Common myeloid progenitor, CD34-positive (primary cell): ENCODE measurements at regions not wholly inside any gene's neighbourhood (a gene's known extent, or its start where the extent isn't known, plus 50 kb on each side); places are given as distances from the start of the nearest gene placed in this dataset.
"Not testable (repeated sequence)": the region's sequence is repeated elsewhere in the genome, so short reads cannot be mapped to it uniquely, and the experiment has no call there.

Experiments used
- CTCF ChIA-PET: fragments of 350-600 bp; sonication (Branson Sonifier 250); formaldehyde crosslinking; loops from one replicate; lab custom pipeline; 2021; ENCODE audit warnings: antibody characterized with exemption; lab: Charles Lee
- POLR2A ChIA-PET: fragments of 350-600 bp; sonication (Branson Sonifier 250); formaldehyde crosslinking; loops from one replicate; lab custom pipeline; 2021; ENCODE audit warnings: antibody characterized with exemption; lab: Charles Lee
- DNase-seq, 3 donors: peaks; one replicate each; pipeline versions ENCODE4 v3.0.0 to v3.0.0-alpha.2; 2013
- H3K27ac ChIP-seq, 2 experiments: 1 replicate in 1 of 2; 2 replicates in 1 of 2; pipeline ENCODE4 v1.7.0; 2013; ENCODE audit warnings: inconsistent platforms in 2 of 2, low read length in 2 of 2, mild to moderate bottlenecking in 2 of 2, low read depth in 1 of 2, moderate library complexity in 1 of 2; ENCODE audit not compliant: severe bottlenecking in 2 of 2, insufficient read depth in 1 of 2, poor library complexity in 1 of 2
- H3K27me3 ChIP-seq, 5 experiments: replicated peaks in 2 of 5; 1 replicate in 3 of 5; 2 replicates in 2 of 5; pipeline versions ENCODE4 v1.6.1 to v1.7.0; 2013; ENCODE audit warnings: low read length in 4 of 5, mild to moderate bottlenecking in 2 of 5, moderate library complexity in 2 of 5, inconsistent platforms in 1 of 5; ENCODE audit not compliant: insufficient read depth in 5 of 5, control insufficient read depth in 4 of 5
- H3K36me3 ChIP-seq, 4 experiments: 1 replicate in 2 of 4; 2 replicates in 2 of 4; pipeline versions ENCODE4 v1.6.1 to v1.7.0; 2013; ENCODE audit warnings: low read length in 3 of 4, control low read depth in 1 of 4, mild to moderate bottlenecking in 1 of 4; ENCODE audit not compliant: control insufficient read depth in 4 of 4, insufficient read depth in 4 of 4
- H3K4me1 ChIP-seq, 4 experiments: 1 replicate in 3 of 4; 2 replicates in 1 of 4; pipeline versions ENCODE4 v1.6.1 to v1.7.1; 2013; ENCODE audit warnings: low read length in 3 of 4, mild to moderate bottlenecking in 3 of 4, control low read depth in 1 of 4, inconsistent platforms in 1 of 4, moderate library complexity in 1 of 4; ENCODE audit not compliant: control insufficient read depth in 4 of 4, insufficient read depth in 4 of 4; ENCODE audit errors: control extremely low read depth in 1 of 4
- H3K4me3 ChIP-seq, 7 experiments: 1 replicate in 4 of 7; 2 replicates in 3 of 7; pipeline versions ENCODE4 v1.5.1 to v1.7.0; 2013; ENCODE audit warnings: mild to moderate bottlenecking in 7 of 7, low read length in 6 of 7, moderate library complexity in 6 of 7, inconsistent platforms in 2 of 7, low read depth in 2 of 7, control low read depth in 1 of 7; ENCODE audit not compliant: insufficient read depth in 4 of 7, control insufficient read depth in 1 of 7; ENCODE audit errors: extremely low read depth in 1 of 7
- H3K9me3 ChIP-seq, 5 experiments: 1 replicate in 4 of 5; 2 replicates in 1 of 5; pipeline versions ENCODE4 v1.6.1 to v1.7.1; 2013; ENCODE audit warnings: low read length in 4 of 5, mild to moderate bottlenecking in 2 of 5, inconsistent platforms in 1 of 5, low read depth in 1 of 5, moderate library complexity in 1 of 5; ENCODE audit not compliant: control insufficient read depth in 4 of 5, insufficient read depth in 2 of 5; ENCODE audit errors: control extremely low read depth in 1 of 5
- WGBS: methylation state at CpG from one replicate; pipeline ENCODE4 v1.1.5; 2013; ENCODE audit not compliant: insufficient coverage; 5-methylcytosine and 5-hydroxymethylcytosine counted together

DNA sequence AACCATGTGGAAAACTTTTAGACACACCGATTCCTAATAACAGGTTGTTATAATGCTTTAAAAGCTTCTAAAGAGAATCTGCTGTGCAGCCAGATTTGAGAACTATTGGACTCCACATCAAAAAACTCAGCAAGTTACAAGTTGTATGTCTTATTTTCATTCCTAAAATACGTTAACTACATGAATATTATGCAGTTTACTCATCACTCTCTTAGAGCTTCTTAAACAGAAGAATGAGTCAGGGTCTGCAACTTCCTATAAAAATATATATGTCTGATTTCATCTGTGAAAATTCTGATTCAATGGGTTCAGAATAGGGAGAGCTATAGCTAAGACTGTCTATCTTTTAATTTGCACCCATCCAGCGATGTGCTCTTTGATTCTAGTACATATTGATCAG, 244.2 kb upstream of the EPHA3 start:
- no peak overlapping the region for H3K4me3 ChIP-seq
- no peaks in the 10 kb centered on the region for H3K36me3 ChIP-seq
- no peaks in the 10 kb centered on the region for H3K9me3 ChIP-seq
- WGBS, result no CpG with 5 or more reads among the region's 3 CpGs
- ChIA-PET CTCF (no interaction called here), POLR2A (no interaction called here)
- H3K4me1 ChIP-seq, result no peaks in the 10 kb centered on the region
- H3K27me3 ChIP-seq, result no peaks in the 10 kb centered on the region
- H3K27ac ChIP-seq, result no peak overlapping the region
- no peak for DNase-seq

DNA sequence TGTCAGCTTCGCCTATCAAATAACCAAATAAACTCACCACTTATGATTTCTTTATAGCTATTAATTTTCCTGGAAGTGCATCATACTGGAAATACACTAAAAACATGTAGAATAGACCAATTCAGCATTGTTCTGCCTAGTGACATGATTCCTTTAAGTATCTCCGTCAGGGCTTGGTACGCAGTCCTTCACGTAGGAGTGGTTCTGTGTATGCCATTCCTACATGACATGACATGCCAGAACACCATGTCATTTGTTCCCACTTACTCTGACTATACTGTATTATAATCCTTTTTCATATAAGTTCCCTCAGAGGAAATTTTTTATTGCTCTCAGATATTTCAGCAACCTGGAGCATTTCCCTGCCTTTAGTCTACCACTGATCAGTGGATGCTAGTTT, 230.7 kb upstream of the EPHA3 start:
- no peaks in the 10 kb centered on the region for H3K36me3 ChIP-seq
- H3K9me3 ChIP-seq, result no peaks in the 10 kb centered on the region
- no peaks in the 10 kb centered on the region for H3K27me3 ChIP-seq
- ChIA-PET POLR2A (no interaction called here), CTCF (no interaction called here)
- no peak overlapping the region for H3K27ac ChIP-seq
- no peaks in the 10 kb centered on the region for H3K4me1 ChIP-seq
- WGBS, result 100% methylated on average over 3 of the region's 4 CpGs
- H3K4me3 ChIP-seq, result no peak overlapping the region
- no peak for DNase-seq

DNA sequence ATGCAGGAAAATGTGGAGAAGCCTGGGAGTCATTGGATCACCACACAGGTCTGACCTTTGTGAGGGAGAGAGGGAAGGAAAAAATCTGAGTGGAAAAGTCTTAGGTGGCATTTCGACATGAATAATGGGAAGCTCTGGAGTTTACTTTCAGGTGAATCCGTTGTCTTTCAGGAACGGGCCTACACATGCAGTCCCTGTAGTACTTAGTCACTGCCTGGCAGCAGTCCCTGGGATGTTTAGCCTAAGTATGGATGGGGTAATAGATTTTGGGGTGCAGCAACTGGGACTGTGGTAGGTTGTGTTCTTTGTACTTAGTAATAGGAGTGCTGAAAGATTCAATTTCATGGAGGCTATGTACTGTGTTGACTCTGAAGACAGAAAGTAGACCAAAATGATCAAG, 227.5 kb upstream of the EPHA3 start:
- Histone ChIP-seq H3K4me1 (no peaks in the 10 kb centered on the region), H3K4me3 (no peak overlapping the region), H3K36me3 (no peaks in the 10 kb centered on the region), H3K27me3 (no peaks in the 10 kb centered on the region), H3K9me3 (no peaks in the 10 kb centered on the region), H3K27ac (no peak overlapping the region)
- ChIA-PET CTCF (no interaction called here), POLR2A (no interaction called here)
- DNase-seq, result no peak
- 93% methylated on average over 3 of the region's 3 CpGs for WGBS

DNA sequence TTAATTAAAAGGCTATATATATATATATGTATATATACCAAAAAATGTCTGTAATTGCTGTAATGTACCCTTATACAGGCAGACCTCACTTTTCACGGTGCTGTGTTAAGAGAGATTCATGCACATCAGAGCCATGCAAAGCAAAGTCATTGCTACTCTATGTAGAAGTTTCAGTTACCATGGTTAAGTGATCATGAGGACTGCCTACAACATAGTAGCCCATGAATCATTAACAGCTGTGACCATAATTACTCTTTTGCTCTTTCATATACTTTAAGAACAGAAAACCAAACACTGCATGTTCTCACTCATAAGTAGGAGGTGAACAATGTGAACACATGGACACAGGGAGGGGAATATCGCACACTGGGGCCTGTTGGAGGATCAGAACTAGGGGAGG, 225.3 kb upstream of the EPHA3 start:
- CTCF ChIA-PET, result no interaction called here
- no peak overlapping the region for H3K27ac ChIP-seq
- no peaks in the 10 kb centered on the region for H3K36me3 ChIP-seq
- no peaks in the 10 kb centered on the region for H3K27me3 ChIP-seq
- no peaks in the 10 kb centered on the region for H3K9me3 ChIP-seq
- H3K4me1 ChIP-seq, result no peaks in the 10 kb centered on the region
- WGBS, result 100% methylated on average over 1 of the region's 2 CpGs
- DNase-seq, result no peak
- POLR2A ChIA-PET, result no interaction called here
- no peak overlapping the region for H3K4me3 ChIP-seq

DNA sequence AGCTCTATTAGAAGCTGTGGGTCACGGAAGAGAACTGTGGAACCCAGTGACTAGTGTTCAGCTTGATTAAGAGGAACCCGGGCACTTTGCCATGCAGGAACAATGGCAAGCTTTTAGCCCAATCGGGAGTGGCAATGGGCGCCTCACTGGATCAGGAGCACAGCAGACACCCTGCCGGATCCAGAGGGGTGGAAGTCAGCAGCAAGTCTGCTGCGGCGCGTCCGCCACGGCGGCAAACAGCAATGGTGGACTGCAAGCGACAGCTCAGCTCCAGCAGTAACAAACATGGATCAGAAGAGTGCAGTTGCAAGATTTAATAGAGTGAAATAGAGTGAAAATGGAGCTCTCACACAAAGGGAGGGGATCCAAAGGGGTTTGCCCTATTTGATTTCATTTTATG, 220.8 kb upstream of the EPHA3 start:
- H3K4me1 ChIP-seq, CTCF ChIA-PET, H3K27me3 ChIP-seq, H3K27ac ChIP-seq, H3K9me3 ChIP-seq, POLR2A ChIA-PET, DNase-seq, H3K4me3 ChIP-seq, H3K36me3 ChIP-seq: not testable (repeated sequence)
- WGBS, result 97% methylated on average over 12 of the region's 12 CpGs

DNA sequence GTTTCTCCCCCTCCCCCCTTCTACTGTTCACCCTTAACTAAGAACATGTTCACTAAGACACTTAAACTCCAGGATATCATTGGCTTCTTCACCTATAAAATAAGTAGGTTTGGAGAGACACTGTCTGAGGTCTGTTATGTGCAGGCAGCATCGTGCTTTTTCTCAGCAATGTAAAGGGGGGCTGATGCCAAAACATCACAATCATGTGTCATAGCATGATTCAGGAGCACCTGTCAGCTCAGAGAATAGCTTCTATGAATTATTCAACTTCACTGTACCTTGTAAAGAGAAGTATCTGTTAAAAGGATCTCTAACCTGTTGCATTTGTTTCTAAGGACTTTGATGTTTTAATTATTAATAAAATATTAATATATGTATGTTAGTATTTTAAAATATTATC, 211.4 kb upstream of the EPHA3 start:
- POLR2A ChIA-PET, result no interaction called here

DNA sequence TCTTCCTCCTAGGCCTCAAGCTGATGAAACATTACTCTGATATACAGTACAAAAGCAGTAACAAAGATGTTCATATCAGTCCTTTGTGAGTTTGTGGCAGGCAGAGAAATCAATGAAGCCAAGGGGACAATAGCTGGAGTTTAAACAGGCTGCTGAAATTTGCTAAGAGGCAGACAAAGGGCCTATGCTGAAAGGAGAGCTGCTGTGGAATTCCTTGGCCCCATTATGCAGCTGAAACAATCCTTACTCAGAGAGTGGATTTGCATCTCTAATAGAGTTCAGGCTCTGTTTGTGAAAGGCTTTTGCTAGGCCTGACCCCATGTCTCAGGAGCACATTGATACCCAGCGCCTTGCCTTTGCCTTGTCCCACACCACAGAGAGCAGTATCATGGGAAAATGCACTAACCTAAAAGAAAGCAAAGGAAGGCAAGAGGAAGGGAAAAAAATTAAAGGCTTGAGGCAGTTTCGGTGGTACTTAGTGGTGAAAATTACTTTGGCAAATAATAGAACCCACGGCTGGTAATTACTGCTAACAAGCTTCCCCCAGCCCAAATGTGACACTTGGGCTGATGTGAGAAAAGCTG, 195.0 kb upstream of the EPHA3 start:
- ChIA-PET POLR2A (no interaction called here), CTCF (no interaction called here)
- Histone ChIP-seq H3K36me3 (no peaks in the 10 kb centered on the region), H3K27me3 (no peaks in the 10 kb centered on the region), H3K4me3 (no peak overlapping the region), H3K4me1 (no peaks in the 10 kb centered on the region), H3K27ac (no peak overlapping the region), H3K9me3 (no peaks in the 10 kb centered on the region)
- WGBS, result 100% methylated on average over 1 of the region's 3 CpGs
- DNase-seq, result no peak

More for the DNA sequence above, 211.4 kb upstream of the EPHA3 start:
- Histone ChIP-seq H3K27ac (no peak overlapping the region), H3K4me1 (no peaks in the 10 kb centered on the region), H3K27me3 (no peaks in the 10 kb centered on the region), H3K4me3 (no peak overlapping the region), H3K36me3 (no peaks in the 10 kb centered on the region), H3K9me3 (no peaks in the 10 kb centered on the region)
- DNase-seq, result no peak
- CTCF ChIA-PET, result no interaction called here
- no CpG with 5 or more reads among the region's 1 CpG for WGBS
